SK-N-MC (cell line): ENCODE measurements at regions not wholly inside any gene's neighbourhood (a gene's known extent, or its start where the extent isn't known, plus 50 kb on each side); places are given as distances from the start of the nearest gene placed in this dataset.

Source experiments
- EZH2 ChIP-seq: fragments of 200-600 bp; sonication (generic); IDR thresholded peaks from one replicate; pipeline ENCODE4 v1.6.1; 2017; ENCODE audit warnings: antibody characterized with exemption
- FOXP2 ChIP-seq: optimal IDR thresholded peaks from 2 replicates; pipeline ENCODE3; 2011; ENCODE audit warnings: mild to moderate bottlenecking, moderate library complexity; ENCODE audit not compliant: insufficient read depth; ENCODE audit errors: extremely low read length, control extremely low read depth
- POLR2AphosphoS5 ChIP-seq: IDR thresholded peaks from 2 replicates; pipeline ENCODE4 v1.6.1; 2012; ENCODE audit warnings: mild to moderate bottlenecking, low read depth, low read length, borderline replicate concordance

GRCh38 chr2:226018641-226019040 is 619.1 kb downstream of the NYAP2 start:
- TF ChIP-seq FOXP2 (no peak), EZH2 (no peak), POLR2AphosphoS5 (no peak)
